GM04504 (cell line): ENCODE measurements at regions not wholly inside any gene's neighbourhood (a gene's known extent, or its start where the extent isn't known, plus 50 kb on each side); places are given as distances from the start of the nearest gene placed in this dataset.

Source experiments
- DNase-seq: peaks from one replicate; pipeline ENCODE4 v3.0.0-alpha.2; 2012; ENCODE audit warnings: low read depth

- DNase-seq, result no peak
Measured at GRCh38 chrX:34999702-35000101, 57.1 kb downstream of the FAM47B start.

GRCh38 chrX:35006361-35006760, 63.8 kb downstream of the FAM47B start:
- DNase-seq, result no peak

- DNase-seq, result no peak
Measured at GRCh38 chrX:35015621-35016020, 73.0 kb downstream of the FAM47B start.

- no peak for DNase-seq
Measured at GRCh38 chrX:35016051-35016450, 73.5 kb downstream of the FAM47B start.

GRCh38 chrX:35017284-35017683, 74.7 kb downstream of the FAM47B start:
- DNase-seq, result no peak

- no peak for DNase-seq
Measured at GRCh38 chrX:35023683-35024082, 81.1 kb downstream of the FAM47B start.

GRCh38 chrX:35025820-35026219, 83.2 kb downstream of the FAM47B start:
- DNase-seq, result no peak

- no peak for DNase-seq
Measured at GRCh38 chrX:35040871-35041270, 98.3 kb downstream of the FAM47B start.

- DNase-seq, result no peak
Measured at GRCh38 chrX:35046660-35047296, 104.2 kb downstream of the FAM47B start.

GRCh38 chrX:35076061-35076460, 133.5 kb downstream of the FAM47B start:
- DNase-seq, result no peak

- DNase-seq, result no peak
Measured at GRCh38 chrX:35090801-35091200, 148.2 kb downstream of the FAM47B start.

GRCh38 chrX:35098419-35098818, 155.8 kb downstream of the FAM47B start:
- DNase-seq, result no peak

- DNase-seq, result no peak
Measured at GRCh38 chrX:35101901-35102300, 159.3 kb downstream of the FAM47B start.

GRCh38 chrX:35104626-35105025, 162.0 kb downstream of the FAM47B start:
- no peak for DNase-seq

- DNase-seq, result peak; percentile 35
Measured at GRCh38 chrX:35115205-35115604, 172.6 kb downstream of the FAM47B start.

- DNase-seq, result no peak
Measured at GRCh38 chrX:35122756-35123155, 180.2 kb downstream of the FAM47B start.

- DNase-seq, result no peak
Measured at GRCh38 chrX:35149517-35149916, 206.9 kb downstream of the FAM47B start.

GRCh38 chrX:35150052-35150451, 207.5 kb downstream of the FAM47B start:
- no peak for DNase-seq

- DNase-seq, result no peak
Measured at GRCh38 chrX:35150642-35151239, 208.1 kb downstream of the FAM47B start.

- DNase-seq, result no peak
Measured at GRCh38 chrX:35166023-35166422, 223.4 kb downstream of the FAM47B start.
